HuH-7 (cell line): ENCODE measurements at regions not wholly inside any gene's neighbourhood (a gene's known extent, or its start where the extent isn't known, plus 50 kb on each side); places are given as distances from the start of the nearest gene placed in this dataset.
"Not testable (repeated sequence)": the region's sequence is repeated elsewhere in the genome, so short reads cannot be mapped to it uniquely, and the experiment has no call there.

Experiments
- DNase-seq: peaks from one replicate; pipeline ENCODE4 v3.0.0; 2011; ENCODE audit warnings: low spot score

DNA sequence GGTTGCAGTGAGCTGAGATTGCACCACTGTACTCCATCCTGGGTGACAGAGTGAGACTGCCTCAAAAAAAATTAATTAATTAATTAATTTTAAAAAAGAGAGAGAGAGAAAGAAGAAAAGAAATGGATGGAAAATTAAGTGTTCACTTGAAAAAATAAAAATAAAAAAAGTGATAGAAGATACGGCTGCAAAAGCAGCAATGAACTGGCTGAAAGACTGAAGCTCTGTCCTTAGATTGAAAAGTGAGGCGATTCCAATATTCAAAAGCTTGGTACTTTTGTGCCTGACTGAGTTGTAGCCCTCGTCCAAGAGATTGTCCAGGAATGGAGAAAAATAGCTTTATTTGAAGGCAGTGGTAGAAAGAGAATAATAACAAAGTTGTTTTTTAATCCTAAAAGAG lies 154.6 kb downstream of the ADSS2 start:
- DNase-seq, result no peak

DNA sequence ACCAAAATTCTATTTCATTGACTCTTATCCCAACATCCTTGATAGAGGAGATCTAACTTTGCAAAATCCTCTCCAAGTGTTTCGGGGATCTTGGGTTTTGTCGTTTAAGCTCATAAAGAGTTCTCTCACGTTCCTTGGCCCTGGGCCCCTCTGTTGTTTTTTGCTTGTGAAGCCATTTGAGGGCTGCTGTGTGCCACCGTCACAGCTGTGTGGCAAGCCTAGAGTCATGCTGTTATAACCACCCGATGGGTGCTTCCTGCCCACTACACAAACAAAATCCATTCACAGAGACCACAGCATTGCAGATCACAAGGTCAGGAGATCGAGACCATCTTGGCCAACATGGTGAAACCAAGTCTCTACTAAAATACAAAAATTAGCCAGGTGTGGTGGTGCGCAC lies 154.1 kb downstream of the ADSS2 start:
- DNase-seq, result no peak

DNA sequence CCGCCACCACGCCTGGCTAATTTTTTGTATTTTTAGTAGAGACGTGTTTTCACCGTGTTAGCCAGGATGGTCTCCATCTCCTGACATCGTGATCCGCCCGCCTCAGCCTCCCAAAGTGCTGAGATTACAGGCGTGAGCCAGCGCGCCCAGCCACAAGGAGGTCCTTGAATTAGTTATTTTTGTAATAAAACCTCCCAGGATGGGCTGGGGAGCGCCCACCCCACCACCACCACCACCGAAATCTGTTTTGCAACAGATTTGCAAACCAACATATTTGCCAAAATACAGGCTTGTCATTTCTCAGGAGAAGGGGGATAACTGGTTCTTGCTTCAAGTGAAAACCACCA lies 151.7 kb downstream of the ADSS2 start:
- DNase-seq, result not testable (repeated sequence)

DNA sequence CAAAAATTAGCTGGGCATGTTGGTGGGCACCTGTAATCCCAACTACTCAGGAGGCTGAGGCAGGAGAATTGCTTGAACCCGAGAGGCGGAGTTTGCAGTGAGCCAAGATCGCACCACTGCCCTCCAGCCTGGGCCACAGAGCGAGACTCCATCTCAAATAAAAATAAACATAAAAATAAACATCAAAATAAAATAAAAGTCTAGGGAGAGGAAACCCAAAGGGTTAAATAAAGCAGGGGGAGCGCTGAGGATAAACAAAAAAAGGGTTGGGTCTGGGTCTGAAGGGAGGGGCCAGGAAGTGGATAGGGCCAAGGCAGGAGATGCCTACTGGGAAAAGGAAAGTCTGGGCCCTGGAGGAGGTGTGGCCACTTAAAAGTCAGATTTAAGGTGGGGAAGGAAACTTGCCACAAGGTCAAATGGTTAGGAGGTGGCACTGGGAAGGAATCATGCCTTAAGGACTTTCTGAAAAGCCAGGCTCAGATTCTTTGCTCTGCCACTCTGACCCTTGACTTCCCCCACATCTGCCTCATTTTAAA lies 150.0 kb downstream of the ADSS2 start:
- DNase-seq, result no peak

DNA sequence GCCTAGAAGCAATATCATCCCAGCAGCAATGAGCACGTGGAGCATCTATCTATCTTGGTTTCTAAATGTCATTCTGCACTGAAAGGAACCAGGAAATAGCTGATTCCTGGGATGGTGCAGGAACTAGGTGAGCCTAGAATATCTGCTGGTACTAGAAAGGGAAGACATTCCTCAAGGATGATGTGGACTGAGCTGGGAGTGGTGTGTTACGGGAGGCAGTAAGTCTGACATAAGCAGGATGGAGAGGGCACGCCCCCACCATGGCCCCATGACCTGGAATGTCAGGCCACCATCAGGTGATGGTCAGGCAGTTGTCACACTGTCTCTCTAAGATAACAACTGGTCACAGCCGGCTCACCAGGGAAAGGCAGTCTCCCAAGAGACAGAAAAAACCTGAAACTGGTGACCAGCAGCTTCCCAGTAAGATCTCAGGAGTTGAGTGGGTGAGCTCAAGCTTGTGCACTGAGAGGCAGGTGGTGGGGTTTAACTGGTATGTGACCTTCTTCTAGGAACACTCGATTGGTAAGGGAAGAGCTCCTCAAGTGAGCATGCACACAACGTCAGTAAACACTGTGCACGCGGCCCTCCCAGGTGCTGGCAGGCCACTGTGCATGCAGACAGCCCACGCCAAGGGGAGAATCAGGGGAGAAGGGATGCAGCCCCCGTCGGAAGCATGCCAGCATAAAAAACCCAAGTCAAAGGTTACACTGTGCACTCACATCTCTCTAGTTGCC lies 148.7 kb downstream of the ADSS2 start:
- DNase-seq, result no peak

DNA sequence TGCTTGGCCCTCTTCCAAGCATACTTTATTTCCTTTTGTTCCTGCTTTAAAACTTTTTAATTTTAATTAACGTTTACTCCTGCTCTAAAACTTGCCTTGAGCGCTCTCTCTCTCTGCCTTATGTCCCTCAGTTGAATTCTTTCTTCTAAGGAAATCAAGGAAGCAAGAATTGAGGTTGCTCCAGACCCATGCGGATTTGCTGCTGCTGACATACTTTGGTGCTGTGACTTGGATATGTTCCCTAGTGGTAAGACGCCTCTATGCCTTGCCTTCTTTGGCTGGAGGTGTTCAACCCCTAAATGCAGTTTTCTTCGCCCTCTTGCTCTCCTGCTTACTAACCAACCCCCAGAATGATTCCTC lies 148.1 kb downstream of the ADSS2 start:
- no peak for DNase-seq

DNA sequence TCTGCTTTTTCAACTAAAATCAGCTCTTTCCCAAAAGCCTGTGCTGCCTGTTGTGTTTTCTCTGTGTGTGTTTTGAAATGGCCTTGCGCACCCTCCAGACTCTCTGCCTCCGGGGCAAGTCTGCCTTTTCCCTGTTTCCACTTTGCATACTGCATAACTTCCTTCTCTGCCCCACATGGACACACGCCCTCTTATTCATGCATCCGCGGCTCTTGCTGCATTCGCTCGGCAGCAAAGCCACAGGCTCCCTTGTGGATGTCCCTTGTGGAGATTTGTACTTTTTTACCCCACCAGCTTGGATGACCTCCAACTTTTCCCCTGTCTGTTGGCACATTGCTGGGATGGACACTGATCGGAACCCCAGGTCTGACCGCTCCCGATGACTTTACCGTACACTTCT lies 147.6 kb downstream of the ADSS2 start:
- DNase-seq, result no peak

DNA sequence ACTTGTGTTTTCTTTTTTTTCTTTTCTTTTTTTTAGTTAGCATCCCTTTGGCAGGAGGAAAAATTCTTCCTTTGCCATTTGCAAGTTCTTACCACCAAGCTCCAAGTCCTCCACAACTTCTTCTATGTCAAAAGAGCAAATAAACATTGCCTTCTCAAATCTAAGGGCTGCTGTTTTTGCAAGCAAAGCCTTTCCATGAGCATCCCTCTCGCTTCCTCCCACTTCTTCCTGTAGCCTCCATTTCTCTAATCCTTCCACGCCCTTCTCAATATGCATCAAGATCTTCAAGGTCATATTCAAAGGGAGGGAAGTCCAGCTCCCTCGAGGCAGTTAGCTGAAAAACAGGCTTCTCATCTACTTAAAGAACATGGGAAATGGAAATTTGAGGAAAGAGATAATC lies 147.1 kb downstream of the ADSS2 start:
- no peak for DNase-seq

DNA sequence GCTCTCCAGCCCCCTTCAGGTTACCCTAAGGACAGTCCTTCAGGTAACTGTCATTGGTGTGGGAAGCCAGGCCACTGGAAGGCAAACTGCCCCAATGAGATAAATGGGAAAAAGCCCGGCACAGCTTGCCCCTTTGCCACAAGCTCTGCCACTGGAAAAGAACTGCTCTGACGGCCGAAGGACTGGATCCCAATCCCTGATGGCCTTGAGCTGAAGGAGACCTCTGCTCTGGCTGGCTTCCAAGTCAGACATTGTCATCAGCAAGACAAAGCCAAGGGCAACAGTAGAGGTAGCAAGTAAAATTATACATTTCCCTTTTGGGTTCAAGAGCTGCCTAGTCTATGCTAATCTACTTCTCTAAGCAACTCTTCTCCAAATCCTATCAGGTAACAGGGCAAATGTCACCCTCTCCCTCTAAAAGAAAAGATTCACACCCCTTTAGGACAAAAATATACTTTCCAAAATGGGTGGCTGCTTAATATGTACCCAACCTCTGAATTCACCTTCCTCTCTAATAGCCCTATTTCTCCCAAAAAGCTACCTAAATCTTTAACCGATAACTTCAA lies 145.8 kb downstream of the ADSS2 start:
- no peak for DNase-seq

DNA sequence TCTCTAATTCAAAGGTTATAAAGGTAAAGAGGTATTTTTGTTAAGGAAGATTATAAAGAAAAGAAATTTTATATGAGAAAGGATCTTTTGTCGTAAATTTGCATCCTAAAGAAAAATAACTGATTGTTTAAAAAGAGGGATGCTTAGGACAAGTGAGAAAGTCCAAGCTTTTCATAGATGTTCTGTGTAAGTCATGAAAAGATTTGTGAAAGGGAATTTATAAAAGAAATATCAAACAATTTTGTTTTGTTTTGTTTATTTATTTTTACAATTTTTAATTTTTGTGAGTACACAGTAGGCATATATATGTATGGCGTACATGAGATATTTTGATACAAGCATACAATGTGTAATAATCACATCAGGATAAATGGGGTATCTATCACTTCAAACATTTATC lies 145.2 kb downstream of the ADSS2 start:
- no peak for DNase-seq

DNA sequence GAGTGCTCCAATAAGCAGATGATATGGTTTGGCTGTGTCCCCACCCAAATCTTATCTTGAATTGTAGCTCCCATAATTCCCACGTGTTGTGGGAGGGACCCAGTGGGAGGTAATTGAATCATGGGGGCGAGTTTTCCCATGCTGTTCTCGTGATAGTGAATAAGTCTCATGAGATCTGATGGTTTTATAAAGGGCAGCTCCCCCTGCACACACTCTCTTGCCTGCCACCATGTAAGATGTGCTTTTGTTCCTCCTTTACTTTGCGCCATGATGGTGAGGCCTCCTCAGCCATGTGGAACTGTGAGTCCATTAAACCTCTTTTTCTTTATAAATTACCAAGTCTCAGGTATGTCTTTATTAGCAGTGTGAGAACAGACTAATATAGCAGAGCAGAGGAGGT lies 142.5 kb downstream of the ADSS2 start:
- DNase-seq, result not testable (repeated sequence)

DNA sequence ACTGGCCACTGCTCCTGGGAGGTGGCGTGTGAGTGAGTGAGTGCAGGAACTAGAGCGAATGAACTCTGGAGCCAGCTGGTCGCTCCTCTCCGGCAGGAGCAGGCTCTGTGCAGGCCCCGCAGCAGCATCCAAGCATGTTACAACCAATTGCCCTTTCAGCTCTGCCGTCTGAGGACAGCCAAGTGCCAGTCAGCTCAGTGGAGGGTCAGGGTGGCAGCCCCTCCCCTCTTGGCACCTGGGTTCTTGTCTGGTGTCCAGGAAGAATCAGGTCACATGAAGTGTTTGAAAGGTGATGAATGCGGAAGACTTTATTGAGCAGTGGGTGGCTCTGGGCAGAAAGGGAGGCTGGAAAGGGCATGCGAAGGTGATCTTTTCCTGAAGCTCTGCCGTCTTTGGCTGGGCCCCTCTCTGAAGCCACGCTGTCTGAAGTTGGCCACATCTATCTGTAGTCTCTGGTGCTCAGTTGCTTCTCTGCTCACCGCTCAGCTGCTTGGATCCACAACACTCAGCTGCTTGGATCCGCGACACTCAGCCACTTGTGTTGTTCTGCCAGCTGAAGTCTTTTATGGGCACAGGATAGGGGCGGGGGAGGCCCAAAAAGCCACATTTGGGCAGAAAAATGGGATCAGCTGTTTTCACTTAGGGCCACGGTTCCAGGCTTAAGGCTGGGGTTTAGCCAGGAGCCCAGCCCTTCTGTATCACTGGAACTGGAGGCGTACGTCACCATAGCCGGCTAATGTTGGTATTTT lies 139.8 kb downstream of the ADSS2 start:
- no peak for DNase-seq

DNA sequence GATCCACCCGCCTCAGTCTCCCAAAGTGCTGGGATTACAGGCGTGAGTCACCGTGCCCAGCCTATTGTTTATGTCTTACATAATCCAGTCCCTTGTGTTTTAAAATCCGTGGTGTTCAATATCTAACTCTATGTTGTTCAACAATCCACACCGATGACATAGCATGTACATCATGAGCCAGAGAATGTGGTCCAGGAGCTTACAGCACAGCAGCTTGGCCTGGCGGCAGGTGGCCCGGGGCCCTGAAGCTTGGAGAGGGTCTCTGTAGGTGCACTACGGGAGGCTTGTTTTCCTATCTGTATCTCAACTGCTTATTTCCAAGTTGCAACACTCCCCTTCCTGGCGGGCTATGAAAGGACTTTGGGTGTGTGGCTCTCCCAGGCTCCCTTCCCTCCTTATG lies 138.4 kb downstream of the ADSS2 start:
- no peak for DNase-seq

DNA sequence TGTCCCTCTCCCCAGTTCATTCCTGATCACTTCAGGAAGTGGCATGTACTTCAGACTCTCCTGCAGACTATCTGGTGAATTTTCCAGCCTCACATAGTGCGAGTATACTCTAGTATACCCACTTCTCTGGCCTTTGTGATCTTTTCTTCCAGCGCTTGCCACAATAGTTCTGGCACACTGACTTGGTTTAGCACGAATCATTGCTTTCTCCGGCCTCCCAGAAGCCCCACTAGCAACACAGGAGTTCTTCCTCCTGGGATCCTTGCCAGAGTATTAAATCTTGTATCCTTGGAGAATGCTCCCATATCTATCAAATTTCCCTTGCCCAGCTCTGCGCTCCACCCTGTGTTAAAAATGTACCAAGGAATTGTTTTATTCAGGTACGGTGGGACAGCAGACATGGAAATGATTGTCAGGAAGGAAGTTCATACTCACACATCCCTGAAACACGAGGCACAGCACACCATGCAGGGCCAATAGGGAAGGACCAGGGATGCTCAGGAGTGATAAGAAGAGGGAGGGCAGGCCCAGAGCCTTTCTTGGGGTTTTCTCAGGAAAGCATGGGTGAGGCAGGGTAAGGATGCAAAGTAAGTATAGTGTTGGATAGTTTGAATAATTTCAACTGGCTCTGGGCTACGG lies 136.7 kb downstream of the ADSS2 start:
- DNase-seq, result no peak

DNA sequence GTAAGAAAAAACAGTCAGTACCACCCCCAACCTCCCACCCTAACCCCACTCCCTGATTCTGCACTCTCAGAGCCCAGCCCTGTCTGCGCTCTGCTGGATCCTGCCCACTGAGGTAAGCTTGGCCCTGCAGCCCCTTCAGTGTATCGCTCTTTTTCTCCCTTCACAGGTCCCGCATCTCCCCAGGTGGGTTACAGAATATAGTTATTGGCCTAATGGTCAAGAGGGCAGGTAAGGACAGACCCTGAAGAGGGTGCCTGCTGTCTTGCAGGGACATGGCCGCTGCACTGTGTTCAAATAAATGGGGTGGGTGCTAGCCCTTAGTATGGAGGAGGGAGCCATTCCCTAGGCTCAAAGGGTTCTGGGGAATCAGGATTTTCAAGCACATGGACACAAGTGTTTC lies 135.7 kb downstream of the ADSS2 start:
- DNase-seq, result no peak

DNA sequence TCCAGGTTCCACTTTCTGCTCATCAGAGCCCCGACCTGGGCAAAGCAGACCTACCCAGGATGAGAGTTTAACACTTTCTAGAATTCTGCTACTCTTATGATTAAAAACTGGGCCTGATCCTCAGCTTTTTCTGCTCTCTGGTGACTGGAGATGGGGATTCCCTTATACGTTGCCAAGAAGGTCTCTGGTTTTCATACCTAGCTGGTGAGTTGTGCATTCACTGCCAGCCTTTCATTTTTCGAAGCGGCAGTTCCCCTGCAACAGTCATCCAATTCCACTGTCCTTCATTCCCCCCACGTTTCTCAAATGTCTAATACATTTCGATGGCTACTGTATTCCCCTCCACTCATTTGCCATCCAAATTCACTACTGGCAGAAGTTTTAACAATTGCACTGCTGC lies 135.3 kb downstream of the ADSS2 start:
- DNase-seq, result no peak

DNA sequence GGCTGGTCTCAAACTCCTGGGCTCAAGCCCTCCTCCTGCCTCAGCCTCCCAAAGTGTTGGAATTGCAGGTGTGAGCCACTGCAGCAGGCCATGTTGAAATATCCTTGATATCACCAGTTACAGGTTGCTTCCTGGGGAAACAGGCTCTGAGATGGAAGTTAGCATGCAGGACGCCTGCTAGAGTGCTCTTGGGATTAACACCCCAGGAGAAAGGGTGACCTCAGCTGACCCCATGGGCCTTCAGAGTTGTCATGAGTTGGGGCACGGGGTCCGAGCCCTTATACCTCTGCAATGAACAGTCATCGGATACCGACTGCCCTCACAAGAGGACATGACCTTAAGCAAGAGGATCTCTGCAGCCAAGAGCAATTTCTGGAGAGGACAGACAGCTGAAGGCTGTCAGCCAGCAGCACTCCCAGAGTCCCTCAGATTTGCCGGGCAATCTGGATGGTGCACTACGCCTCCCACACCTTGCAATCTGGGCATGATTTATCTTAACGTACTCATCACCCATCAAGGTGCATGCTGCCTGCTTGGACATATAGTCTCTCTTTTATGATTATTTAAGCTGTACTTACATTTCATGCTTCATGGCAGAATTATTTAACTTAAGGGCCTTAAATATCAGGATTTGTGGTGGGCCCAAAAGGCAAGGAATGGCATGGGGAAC lies 134.6 kb downstream of the ADSS2 start:
- DNase-seq, result no peak

DNA sequence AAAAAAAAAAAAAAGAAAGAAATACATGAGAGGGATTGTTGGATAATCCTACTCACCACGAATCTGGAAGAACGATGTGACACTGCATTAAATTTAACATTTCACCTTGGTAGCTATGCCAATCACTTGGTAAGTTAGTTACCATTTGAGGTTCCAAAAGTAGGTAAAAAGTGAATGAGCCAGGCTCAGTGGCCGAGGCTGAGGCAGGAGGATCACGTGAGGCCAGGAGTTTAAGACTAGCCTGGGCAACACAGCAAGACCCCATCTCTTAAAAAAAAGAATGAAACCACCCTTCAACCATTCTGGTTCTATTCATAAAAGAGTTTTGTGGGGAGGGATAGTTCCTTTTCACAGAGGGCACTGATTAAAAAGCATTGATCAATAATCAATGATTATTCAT lies 133.6 kb downstream of the ADSS2 start:
- DNase-seq, result no peak

DNA sequence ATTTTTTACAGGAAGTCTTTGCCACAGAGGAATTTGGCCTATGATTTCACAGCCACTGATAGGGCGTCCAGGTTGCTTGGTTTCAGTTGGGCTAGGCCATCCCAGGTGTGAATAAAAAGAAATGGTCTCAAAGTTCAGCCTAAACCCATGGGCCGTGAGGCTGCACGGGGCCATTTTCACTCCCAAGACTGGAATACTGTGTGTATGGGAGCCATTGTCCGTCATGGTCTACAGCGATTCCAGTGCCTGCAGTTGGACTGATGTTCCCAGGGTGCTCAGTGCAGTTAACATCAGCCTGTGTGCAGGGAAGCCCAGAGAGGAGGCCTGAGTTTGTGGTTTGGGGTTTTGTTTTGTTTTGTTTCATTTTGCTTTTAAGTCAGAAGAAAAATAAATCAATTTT lies 133.2 kb downstream of the ADSS2 start:
- DNase-seq, result no peak

DNA sequence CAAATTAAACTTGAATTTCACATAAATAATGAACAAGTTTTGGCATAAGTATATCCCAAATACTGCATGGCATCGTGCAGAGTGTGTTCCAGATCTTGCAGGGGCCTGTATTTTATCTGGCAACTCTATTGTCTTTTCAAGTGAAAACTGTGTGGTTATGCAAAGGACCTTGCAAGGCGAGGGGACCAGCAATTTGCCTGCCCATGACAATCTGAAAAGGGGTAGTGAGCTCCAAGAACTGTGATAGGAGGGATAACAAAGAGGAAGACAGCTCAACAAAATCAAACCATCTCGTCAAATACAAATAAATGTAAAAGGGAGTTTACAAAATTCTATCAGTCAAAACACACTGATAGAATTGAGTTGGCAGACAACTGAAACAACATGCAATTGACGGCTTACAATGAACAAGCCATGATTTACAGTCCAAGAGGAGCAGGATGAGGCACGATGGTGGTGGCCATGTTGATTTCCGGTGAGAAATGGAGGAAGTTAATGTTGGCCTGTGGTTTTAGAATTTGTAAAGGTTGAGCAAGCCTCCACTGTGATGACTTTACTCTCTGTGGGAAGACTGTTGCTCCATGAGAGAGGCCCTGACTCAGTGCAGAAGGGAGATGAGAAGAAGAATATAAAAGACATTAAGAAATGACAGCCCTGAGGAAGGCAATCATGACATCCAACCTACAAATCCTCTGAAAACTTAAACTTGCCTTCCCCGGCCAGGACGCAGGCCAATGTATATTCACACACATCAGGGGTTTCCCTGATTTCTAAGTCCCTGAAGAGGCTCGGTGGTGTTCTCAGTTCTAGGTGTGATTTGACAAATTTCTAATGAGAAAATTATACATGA lies 132.2 kb downstream of the ADSS2 start:
- DNase-seq, result no peak

DNA sequence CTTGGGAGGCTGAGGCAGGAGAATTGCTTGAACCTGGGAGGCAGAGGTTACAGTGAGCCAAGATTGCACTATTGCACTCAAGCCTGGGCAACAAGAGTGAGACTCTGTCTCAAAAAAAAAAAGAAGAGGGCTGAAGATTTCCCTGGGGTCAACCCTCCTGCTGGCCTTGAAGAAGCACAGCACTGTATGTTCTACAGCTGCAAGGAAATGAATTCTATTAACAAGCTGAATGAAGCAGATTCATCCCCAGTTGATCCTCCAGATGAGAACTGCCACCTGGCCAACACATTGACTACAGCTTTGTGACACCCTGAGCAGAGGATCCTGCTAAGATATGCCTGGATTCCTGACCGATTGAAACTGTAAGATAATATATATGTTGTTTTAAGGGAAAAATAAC lies 129.5 kb downstream of the ADSS2 start:
- DNase-seq, result no peak
